ENCODE measurements at regions not wholly inside any gene's neighbourhood (a gene's known extent, or its start where the extent isn't known, plus 50 kb on each side); places are given as distances from the start of the nearest gene placed in this dataset.

DNA sequence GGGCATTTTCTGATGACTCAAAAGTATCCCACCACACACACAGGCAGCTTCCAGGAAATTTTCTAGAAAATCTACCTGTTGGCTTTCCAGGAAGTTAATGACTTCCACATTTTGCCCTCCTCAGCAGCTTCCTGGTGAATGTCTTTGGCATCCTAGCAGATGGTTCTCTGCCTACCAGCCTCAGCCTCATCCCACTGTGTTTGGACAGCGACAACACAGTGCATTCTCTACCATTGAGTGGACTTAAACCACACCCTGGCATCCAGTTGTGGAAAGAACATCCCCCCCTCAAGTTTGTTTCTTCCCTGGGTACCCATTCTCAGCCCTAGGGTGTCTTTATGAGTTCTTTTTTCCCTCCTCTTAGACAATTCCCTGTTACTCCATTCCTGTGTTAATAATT, 50.8 kb upstream of the GADL1 start:
- DNase-seq (ENCODE audit: low read depth) = no peak

DNA sequence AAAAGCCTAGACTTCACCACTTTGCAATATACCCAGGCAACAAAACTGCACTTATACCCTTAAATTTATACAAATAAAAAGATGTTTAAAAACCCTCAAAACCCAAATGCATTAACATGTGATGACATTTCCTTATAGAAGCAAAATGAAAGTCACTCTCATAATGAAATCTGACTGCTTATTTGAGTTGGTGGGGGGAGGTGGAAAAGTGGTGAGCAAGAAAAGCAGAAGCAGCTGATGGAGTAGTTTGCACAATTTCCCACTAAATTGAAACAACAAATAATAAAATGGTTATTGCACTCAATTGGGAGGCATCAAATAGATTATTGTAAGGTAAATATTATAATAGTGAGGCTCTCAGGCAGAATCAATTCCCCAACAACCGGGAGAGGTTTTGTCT, 54.0 kb upstream of the GADL1 start:
- no peak for DNase-seq (ENCODE audit: low read depth)

DNA sequence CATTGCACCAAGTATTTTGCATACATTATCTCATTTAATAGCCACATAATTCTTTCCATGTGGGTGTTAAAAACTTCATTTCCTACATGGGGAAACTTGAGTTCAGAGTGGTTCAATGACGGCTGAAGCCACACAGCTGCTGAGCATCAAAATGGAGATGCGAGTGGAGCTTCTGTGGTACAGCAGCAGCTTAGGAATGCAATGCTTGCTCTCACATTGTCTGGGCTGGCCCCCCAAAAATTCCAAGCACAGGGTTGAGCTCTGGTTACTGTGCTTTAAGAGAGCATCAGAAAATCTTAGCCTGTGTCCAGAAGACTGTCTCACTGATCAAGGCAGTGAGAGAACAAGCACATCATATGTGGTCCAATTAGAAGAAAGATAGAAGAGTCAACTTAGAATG, 57.4 kb upstream of the GADL1 start:
- no peak for DNase-seq (ENCODE audit: low read depth)

DNA sequence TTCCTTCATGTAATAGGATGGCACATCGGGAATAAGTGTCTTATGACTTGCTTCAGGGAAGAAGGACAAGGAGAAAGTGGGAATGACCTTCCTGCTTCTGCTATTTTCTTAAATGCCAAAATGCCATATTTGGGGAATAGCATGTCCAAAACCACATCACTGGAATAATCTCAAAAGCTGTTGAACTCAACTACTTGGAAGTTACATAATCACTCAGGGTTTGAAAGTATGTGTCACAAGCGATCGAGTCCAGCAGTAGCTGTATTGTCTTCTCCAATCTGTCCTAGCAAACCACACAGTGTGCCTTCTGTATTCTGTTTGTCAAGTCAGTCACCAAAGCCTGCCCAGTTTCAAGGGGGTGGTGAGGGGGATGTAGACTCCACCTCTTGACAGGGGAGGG, 58.3 kb upstream of the GADL1 start:
- no peak for DNase-seq (ENCODE audit: low read depth)

DNA sequence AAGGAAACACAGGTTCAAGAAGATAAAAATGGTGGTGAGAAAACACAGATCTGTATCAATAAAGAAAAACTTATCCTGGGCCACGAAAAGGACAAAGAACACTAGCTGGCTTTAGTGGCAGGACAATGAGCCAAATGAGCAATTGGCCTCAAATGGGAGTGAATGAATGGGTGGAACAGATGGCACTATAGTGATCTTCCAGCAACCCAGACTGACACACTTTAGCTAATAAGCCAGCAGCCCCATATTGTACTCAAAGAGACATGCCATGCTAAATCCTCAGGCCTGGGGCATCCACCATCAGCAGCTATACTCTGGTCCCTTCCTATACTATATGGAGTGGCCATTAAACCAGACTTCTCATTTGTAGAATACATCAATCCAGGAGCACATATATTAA, 60.0 kb upstream of the GADL1 start:
- no peak for DNase-seq (ENCODE audit: low read depth)

DNA sequence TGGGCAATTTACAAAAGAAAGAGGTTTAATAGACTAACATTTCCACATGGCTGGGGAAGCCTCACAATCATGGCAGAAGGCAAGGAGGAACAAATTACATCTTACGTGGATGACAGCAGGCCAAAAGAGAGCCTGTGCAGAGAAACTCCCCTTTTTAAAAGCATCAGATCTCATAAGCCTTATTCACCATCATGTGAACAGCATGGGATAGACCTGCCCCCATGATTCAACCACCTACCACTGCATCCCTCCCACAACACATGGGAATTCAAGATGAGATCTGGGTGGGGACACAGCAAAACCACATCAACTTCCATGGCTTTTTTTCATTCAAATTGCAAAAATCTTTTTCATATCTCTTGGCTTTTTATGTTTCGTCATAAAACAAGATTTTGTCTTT, 67.6 kb upstream of the GADL1 start:
- no peak for DNase-seq (ENCODE audit: low read depth)

DNA sequence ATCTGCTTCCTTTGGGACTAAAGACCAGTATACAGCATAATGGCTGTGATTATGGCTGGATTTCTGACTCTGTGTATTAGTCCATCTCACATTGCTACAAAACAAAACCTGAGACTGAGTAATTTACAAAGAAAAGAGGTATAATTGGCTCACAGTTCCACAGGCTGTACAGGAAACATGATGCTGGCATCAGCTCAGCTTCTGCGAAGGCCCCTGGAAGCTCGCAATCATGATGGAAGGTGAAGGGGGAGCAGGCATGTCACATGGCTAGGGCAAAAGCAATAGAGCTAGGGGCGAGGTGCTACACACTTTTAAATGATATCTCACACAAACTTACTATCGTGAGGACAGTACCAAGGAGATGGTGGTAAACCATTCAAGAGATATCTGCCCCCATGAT, 68.0 kb upstream of the GADL1 start:
- no peak for DNase-seq (ENCODE audit: low read depth)

DNA sequence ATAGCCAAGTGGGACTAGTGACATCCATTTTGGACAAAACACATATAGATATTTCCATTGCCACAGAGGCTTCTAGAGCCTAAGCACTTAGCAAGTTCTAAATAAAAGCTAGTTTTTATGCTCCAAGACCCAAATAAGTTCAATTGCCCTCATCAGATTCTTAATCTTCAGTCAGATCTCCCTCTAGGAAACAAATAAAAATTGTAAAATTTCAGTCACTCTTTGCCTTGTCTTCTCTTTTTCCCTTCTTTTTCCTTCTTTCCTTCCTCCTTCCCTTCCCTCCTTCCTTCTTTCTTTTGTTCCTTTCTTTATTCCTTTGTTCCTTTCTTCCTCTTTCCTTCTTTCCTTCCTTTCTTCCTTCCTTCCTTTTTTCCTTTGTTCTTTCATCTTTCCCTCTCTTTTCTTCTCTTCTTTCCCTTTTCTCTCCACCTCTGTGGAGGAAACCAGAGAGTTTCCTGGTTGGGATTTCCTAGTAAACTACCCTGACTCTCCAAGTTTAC, 68.8 kb upstream of the GADL1 start:
- DNase-seq (ENCODE audit: low read depth) = no peak

DNA sequence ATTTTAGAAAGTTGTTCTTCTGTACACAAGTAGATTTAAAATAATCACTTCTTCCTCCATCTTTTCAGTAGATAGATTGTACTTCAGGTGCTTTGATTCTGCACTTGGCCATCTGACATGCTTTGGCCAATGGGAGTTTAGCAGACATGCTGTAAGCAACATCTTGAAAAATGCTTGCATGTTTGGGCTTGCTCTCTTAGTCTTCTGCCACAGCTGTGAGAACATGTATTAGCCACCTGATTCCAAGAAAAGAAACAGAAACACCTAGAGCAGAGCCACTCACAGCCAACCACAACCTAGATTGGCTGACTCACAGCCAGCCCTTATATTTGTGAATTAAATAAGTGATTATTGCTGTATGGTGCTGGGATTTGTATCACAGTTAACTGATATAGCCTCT, 70.2 kb upstream of the GADL1 start:
- no peak for DNase-seq (ENCODE audit: low read depth)

DNA sequence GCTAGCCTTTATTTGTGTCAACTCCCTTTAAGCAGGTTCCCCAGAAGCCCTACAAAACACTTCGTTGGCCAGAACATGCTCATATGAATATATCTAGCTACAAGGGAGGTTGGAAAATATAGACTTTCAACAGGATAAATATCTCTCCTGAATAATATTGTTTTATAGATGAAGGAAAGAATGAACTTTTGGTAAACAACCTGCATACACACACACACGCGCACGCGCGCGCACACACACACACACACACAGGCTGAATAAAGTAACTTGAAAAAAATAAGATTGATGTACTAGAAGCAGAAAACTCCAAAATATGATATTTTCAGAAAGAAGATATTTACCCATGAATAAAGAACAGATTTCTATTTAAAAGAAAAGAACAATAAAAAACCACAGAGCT, 72.4 kb upstream of the GADL1 start:
- no peak for DNase-seq (ENCODE audit: low read depth)

DNA sequence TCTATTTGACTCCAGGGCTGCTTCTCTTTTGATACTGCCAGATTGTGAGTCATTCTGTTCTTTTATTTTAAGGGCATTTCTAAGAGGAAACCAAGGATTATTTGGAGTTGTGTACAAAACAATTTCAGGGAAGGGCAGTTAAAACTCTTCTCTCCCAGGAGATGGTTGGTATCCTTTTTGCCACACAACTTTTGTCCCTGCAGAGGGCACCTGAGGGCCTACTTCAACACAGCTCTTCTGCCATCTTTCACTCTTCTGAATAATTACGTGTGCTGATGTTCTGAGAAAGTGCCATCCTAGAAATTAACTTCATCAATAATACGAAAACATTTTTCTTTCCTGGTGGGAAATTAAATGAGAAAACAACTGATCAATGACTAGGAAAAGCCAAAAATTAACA, 75.7 kb upstream of the GADL1 start:
- DNase-seq (ENCODE audit: low read depth) = peak; percentile 35

DNA sequence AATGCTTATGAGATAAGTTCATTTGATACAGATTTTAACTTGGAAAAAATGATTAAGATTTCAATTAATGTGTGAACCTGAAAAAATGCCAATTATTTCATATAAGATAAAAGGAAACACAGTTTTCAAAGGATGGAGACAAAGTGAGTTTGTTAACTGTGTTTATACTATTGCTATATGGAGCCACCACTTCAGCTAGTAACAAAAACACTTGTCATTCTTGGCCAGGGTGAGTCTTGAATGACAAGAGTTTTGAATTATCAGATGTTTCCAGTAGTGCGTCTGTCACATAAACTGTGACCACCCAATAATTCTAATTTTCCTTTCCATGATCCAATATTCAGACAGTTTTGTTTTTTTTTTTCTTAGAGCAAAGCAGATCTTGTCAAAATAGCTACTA, 78.0 kb upstream of the GADL1 start:
- DNase-seq (ENCODE audit: low read depth) = no peak

DNA sequence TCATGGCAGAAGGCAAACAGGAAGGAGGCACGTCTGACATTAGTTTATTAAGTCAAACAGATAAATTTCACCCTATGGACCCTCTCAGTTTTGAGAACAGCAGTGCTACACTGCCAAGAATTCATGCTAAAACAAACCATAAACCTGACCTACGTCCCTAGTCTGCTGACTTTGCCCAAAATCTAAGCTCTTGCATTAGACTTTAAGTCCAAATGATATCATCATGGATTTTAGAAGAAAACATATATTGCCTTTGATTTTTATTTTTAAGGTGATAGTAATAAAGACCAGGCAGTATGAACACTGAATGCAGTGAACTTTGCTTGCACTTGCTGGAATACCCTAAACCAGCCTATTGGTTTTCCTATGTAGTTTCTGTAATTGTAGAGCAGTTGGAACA, 79.6 kb upstream of the GADL1 start:
- no peak for DNase-seq (ENCODE audit: low read depth)

DNA sequence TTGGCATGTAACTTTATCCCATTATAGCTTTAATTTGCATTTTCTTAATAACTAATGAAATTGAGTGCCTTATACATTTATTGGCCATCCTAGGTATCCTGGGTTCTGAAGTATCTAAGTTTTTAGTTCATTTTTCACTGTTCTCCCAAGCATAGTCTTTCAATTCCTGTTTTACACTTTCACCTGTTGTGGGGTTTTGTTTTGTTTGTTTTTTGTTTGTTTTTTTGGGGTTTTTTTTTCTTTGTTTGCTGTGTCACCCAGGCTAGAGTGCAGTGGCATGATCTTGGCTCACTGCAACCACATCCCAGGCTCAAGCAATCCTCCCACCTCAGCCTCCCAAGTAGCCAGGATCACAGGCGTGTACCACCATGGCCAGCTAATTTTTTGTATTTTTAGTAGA, 83.1 kb upstream of the GADL1 start:
- no peak for DNase-seq (ENCODE audit: low read depth)

DNA sequence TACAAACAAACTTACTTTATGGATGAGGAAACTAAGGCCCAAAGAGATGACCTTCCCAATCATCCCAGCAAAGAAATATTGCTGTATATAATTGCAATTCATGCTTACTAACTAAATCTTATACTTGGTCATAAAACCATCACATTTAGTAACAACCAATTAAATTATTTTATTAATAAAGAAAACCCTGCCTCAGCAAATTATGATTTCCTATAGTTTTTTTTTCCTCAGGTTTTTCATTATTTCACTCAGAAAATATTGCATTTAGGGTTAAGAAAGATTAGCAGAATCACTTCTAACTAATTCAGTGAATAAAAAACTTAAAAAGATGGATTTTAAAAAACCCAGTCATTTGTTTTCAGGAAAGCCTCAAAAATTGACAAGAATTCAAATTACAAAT, 86.5 kb upstream of the GADL1 start:
- no peak for DNase-seq (ENCODE audit: low read depth)

DNA sequence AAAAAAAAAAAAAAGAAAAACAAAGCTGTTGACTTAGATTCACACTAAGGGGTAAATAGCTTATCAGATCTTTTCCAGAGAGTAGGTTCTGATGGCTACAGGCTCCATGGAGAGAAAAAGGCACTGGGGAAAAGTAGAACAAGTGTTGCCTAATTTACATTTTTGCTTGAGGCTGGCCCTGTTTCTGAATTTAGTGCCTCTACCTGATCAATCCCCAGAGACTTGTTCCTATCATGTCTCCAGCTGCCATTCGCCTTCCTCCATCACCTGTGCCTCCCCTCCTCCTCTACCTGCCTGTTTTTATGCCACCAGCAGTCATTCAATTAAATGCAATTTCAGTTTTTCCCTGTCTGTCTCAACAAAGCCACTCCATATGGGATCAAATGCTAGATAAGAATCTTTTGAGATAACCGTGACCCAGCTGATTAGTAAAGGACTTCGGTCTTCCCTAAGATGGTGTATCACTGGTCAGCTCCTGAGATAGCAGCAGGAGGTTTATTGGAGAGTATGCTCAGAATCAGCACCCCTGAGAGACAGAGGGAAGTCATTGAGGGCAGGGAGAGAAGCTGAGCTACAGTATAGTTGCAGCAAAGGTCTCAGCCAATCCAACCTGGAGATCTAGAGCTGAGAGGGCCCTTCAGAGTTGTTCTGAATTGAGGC, 88.1 kb upstream of the GADL1 start:
- DNase-seq (ENCODE audit: low read depth) = no peak

DNA sequence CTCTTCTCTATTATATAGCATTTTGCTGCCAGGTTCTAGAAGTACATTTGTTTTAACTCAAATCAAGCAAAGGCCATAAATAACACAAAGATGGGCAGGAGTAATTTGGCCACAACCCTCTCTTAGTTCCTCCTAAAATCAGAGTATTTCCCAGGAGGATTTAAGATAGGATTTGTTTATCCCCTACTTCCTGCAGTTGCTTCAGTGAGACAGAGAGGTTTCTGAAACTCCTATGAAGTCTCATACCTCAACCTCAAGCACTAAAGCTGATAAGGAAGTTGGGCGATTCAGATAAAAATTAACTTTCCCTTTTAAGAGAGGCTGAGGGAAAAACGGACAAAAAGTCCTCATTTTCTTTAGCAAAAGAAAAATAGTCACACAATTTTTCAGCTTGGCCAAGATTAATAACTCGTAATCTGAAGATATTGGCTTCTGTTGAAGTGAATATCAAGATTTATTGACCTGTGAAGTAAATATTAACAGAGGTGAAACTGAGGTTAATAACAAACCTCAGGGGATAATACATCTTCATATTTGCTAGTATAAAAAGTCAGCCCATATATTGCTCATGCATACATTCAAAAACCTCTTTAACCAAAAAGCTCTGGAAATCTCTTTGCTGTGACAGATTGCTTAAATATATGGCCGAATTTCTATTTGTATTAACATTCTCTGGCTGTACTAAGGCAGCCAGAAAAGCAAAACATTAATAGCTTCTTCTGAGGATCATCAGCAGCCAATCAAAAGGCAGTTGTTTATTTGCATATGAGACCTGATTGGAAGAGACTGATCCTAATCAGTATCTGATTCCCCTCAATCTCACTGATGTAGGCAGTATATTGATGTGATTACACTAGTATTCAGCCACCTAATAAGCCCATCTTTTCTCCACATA, 90.6 kb upstream of the GADL1 start:
- DNase-seq (ENCODE audit: low read depth) = no peak

DNA sequence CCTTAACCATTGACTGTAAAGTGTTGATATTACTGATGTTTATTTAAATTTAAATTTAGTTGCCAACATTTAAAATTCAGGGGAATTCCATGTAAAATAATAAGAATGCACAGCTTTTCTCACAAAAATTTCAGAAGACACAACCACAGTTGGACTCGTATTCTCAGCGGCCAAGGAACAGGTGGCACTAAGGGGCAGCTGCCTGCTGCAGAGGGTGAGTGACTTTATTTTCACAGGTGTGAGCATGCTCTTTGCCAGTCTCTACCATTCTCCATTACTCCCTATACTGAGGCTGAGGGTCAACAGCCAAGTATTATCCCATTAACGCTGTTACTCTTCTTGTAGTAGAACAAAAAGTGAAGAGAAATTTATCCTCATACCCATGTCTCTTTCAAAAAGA, 92.1 kb upstream of the GADL1 start:
- DNase-seq (ENCODE audit: low read depth) = no peak

DNA sequence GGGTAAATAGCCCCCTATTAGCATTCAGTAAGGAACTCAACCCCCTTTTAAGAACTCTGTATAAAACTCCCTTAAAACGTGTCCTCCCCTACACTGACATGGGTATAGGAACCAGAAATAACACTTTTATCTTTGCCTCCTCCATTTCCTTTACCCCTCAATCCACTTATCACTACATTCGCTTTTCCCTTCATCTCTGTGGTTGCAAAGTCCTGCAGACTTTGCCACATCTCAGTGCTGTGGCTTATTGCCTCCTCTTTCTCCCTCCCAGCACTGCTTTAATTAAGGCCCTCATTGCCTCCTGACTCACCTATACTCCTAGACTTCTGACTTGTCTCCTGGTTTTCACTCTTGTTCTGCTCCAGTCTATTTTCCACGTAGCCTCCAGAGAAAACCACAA, 94.3 kb upstream of the GADL1 start:
- no peak for DNase-seq (ENCODE audit: low read depth)

DNA sequence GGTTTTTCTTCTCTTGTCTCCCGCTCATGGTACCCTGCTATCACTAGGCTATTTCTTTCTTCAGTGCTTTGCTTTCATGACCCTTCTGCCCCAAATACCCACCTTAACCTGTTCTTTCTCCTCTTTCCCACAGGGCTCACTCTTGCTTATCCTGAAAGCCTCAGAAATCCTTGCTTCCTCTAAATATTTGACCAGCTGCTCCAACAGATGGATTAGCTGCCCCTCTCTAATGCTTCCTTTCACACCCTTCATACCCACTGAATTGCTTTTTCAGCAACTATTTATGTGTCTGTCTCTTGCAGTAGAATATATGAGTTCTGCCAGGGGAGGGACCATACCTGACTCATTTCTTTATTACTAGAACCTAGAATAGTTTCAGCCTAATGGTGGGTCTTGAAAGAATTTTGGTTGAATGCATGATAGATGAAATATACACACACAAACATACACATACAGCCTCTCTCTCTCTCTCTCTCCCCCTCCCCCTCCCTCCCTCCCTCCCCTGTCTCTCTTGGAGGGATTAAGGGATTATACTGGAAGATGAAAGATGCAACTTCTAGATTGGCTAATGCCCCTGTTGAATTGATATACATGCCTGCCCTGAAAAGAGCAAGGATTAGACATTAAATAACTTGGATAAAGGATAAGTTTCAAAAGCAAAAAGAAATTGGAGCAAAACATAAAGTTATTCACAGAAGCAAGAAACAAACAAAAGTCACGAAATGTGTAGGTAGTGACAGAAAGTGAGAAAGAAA, 95.0 kb upstream of the GADL1 start:
- no peak for DNase-seq (ENCODE audit: low read depth)

DNA sequence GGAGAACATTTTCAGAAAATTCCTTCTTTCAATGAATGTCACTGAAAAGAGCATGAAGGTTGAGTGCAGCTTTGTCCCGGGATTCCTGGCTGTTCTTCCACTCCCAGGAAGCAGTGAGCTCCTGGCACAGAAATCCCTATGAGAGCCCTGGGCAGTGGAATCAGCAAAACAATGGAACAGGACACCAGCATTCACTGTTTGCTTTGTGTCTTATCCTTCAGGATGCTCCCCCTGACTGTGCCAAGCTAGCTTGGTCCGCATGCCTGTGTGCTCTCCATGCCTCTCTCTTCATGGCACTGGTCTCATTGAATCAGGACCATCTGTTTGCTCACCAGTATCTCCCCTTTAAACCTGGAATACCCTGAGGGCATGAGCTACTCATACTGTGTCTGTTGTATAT, 102.0 kb upstream of the GADL1 start:
- DNase-seq (ENCODE audit: low read depth) = no peak

DNA sequence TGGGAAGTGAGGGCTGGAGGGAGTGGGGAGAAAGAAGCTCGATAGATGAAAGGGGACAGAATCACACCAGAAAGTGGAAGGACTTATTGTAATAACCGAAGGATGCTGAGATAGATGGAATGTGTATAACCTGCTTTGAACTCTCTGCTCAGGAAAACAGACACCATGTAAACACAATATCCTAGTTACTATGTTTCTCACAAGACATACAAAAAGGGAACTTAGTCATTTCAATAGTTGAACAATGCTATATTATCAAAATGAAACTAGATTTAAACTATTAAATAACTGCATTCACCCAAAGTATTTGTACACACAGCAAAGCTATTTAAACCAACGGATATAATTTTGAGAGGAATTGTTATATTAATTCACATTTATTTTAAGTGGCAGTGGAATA, 108.3 kb upstream of the GADL1 start:
- DNase-seq (ENCODE audit: low read depth) = no peak

Data from ELR (cell line).